H1 (cell line): ENCODE measurements at regions not wholly inside any gene's neighbourhood (a gene's known extent, or its start where the extent isn't known, plus 50 kb on each side); places are given as distances from the start of the nearest gene placed in this dataset.

Experiments used
- CTCF ChIA-PET: fragments of 300-600 bp; sonication (Branson Sonifier 250); formaldehyde crosslinking; loops from one replicate; lab custom pipeline; 2021; ENCODE audit not compliant: partially characterized antibody; lab: Charles Lee
- POLR2A ChIA-PET: fragments of 300-600 bp; sonication (Branson Sonifier 250); formaldehyde crosslinking; loops from one replicate; lab custom pipeline; 2021; ENCODE audit warnings: inconsistent platforms; ENCODE audit not compliant: partially characterized antibody; lab: Charles Lee
- DNase-seq, 2 experiments: peaks; one replicate each; pipeline versions ENCODE4 v3.0.0 to v3.0.0-alpha.2; 2010 to 2022; ENCODE audit warnings: low spot score in 2 of 2, low read depth in 1 of 2, mixed read lengths in 1 of 2
- FAIRE-seq: peaks from 2 replicates; lab custom pipeline; 2011; peaks lifted over from hg19 to GRCh38; lab: Jason Lieb, UNC
- H2AFZ ChIP-seq: 2 replicates; pipeline ENCODE4 v1.8.1; 2012; ENCODE audit warnings: low read length, inconsistent platforms
- H2AK5ac ChIP-seq: 2 replicates; pipeline ENCODE4 v1.6.1; 2013; ENCODE audit warnings: low read depth, low read length
- H2BK120ac ChIP-seq: replicated peaks from 2 replicates; pipeline ENCODE3; 2013; ENCODE audit warnings: low read depth, low read length, inconsistent platforms
- H2BK12ac ChIP-seq: 2 replicates; pipeline ENCODE4 v1.6.1; 2013; ENCODE audit warnings: low read depth, low read length
- H2BK15ac ChIP-seq: 2 replicates; pipeline ENCODE4 v1.6.1; 2013; ENCODE audit warnings: low read length
- H2BK20ac ChIP-seq: 2 replicates; pipeline ENCODE4 v1.6.1; 2013; ENCODE audit warnings: low read length
- H2BK5ac ChIP-seq: 2 replicates; pipeline ENCODE4 v1.6.1; 2013; ENCODE audit warnings: low read depth, low read length
- H3K14ac ChIP-seq: 2 replicates; pipeline ENCODE4 v1.6.1; 2013; ENCODE audit warnings: inconsistent platforms; ENCODE audit not compliant: insufficient read length
- H3K18ac ChIP-seq: 2 replicates; pipeline ENCODE4 v1.6.1; 2013; ENCODE audit warnings: low read length; ENCODE audit errors: extremely low read depth
- H3K23ac ChIP-seq: 2 replicates; pipeline ENCODE4 v1.6.1; 2013; ENCODE audit warnings: inconsistent platforms; ENCODE audit not compliant: insufficient read length
- H3K23me2 ChIP-seq: 2 replicates; pipeline ENCODE4 v1.6.1; 2013; ENCODE audit warnings: low read depth, low read length
- H3K27ac ChIP-seq: 2 replicates; pipeline ENCODE4 v1.6.1; 2011; ENCODE audit warnings: low read depth, low read length, inconsistent platforms
- H3K27me3 ChIP-seq, 4 experiments: replicated peaks in 1 of 4; 1 replicate in 1 of 4; 2 replicates in 3 of 4; pipeline versions ENCODE4 v1.6.1 to v1.8.1; 2011 to 2013; ENCODE audit warnings: low read length in 3 of 4, mild to moderate bottlenecking in 3 of 4, inconsistent platforms in 2 of 4, mixed read lengths in 2 of 4, moderate library complexity in 1 of 4; ENCODE audit not compliant: control insufficient read depth in 3 of 4, insufficient read depth in 3 of 4; ENCODE audit errors: extremely low read depth in 1 of 4
- H3K36me3 ChIP-seq, 4 experiments: 2 replicates each; pipeline versions ENCODE4 v1.6.1 to v1.8.1; 2011 to 2013; ENCODE audit warnings: mild to moderate bottlenecking in 4 of 4, low read length in 3 of 4, moderate library complexity in 2 of 4, control low read depth in 1 of 4, inconsistent platforms in 1 of 4; ENCODE audit not compliant: insufficient read depth in 4 of 4, control insufficient read depth in 2 of 4
- H3K4ac ChIP-seq: replicated peaks from 2 replicates; pipeline ENCODE3; 2013; ENCODE audit warnings: low read length, low read depth, mixed read lengths, inconsistent platforms; ENCODE audit not compliant: insufficient read length
- H3K4me1 ChIP-seq, 4 experiments: replicated peaks in 1 of 4; 1 replicate in 1 of 4; 2 replicates in 3 of 4; pipeline versions ENCODE4 v1.6.1 to v1.8.1; 2011 to 2013; ENCODE audit warnings: low read length in 3 of 4, inconsistent platforms in 2 of 4, mixed read lengths in 1 of 4; ENCODE audit not compliant: insufficient read depth in 4 of 4, control insufficient read depth in 3 of 4
- H3K4me2 ChIP-seq, 2 experiments: 2 replicates each; pipeline versions ENCODE4 v1.6.1 to v1.8.1; 2011 to 2013; ENCODE audit warnings: low read depth in 2 of 2, low read length in 2 of 2, control low read depth in 1 of 2, inconsistent platforms in 1 of 2, mild to moderate bottlenecking in 1 of 2; ENCODE audit not compliant: insufficient read depth in 1 of 2
- H3K4me3 ChIP-seq, 4 experiments: fragments of 200-600, 300-600 bp in 1 of 4; sonication (generic), shearing (Covaris generic), sonication (Bioruptor Twin) in 1 of 4; 2 replicates each; pipeline versions ENCODE4 v1.5.1 to v1.8.1; 2011 to 2016; ENCODE audit warnings: low read length in 4 of 4, low read depth in 3 of 4, control low read depth in 2 of 4, inconsistent platforms in 2 of 4, mild to moderate bottlenecking in 2 of 4, mixed read lengths in 1 of 4, moderate library complexity in 1 of 4; ENCODE audit not compliant: insufficient read depth in 2 of 4; ENCODE audit errors: extremely low read depth in 1 of 4
- H3K56ac ChIP-seq: replicated peaks from 2 replicates; pipeline ENCODE3; 2013; ENCODE audit warnings: low read depth, mild to moderate bottlenecking, mixed read lengths, low read length, inconsistent platforms; ENCODE audit not compliant: insufficient read length
- H3K79me1 ChIP-seq: 2 replicates; pipeline ENCODE4 v1.6.1; 2013; ENCODE audit warnings: low read depth, low read length, control low read depth
- H3K79me2 ChIP-seq, 2 experiments: 2 replicates each; pipeline versions ENCODE4 v1.6.1 to v1.8.1; 2012 to 2013; ENCODE audit warnings: low read length in 2 of 2, mild to moderate bottlenecking in 2 of 2, inconsistent platforms in 1 of 2; ENCODE audit not compliant: insufficient read depth in 2 of 2, control insufficient read depth in 1 of 2
- H3K9ac ChIP-seq, 4 experiments: replicated peaks in 1 of 4; 1 replicate in 1 of 4; 2 replicates in 3 of 4; pipeline versions ENCODE4 v1.6.1 to v1.8.1; 2011 to 2013; ENCODE audit warnings: low read depth in 3 of 4, low read length in 3 of 4, control low read depth in 2 of 4, mild to moderate bottlenecking in 2 of 4, moderate library complexity in 2 of 4, inconsistent platforms in 1 of 4; ENCODE audit errors: extremely low read depth in 1 of 4
- H3K9me3 ChIP-seq, 2 experiments: 2 replicates each; pipeline versions ENCODE4 v1.6.1 to v1.8.1; 2012 to 2013; ENCODE audit warnings: mild to moderate bottlenecking in 2 of 2, moderate library complexity in 2 of 2, control low read depth in 1 of 2, inconsistent platforms in 1 of 2, low read depth in 1 of 2, low read length in 1 of 2, mixed read lengths in 1 of 2; ENCODE audit not compliant: insufficient read depth in 2 of 2
- H4K20me1 ChIP-seq, 2 experiments: replicated peaks in 1 of 2; 2 replicates each; pipeline versions ENCODE3 to v1.8.1; 2011 to 2013; ENCODE audit warnings: inconsistent platforms in 2 of 2, low read length in 2 of 2, mild to moderate bottlenecking in 1 of 2; ENCODE audit not compliant: insufficient read depth in 2 of 2, control insufficient read depth in 1 of 2
- H4K5ac ChIP-seq: 2 replicates; pipeline ENCODE4 v1.6.1; 2013; ENCODE audit warnings: low read length, low read depth, mixed read lengths, inconsistent platforms; ENCODE audit not compliant: insufficient read length
- H4K8ac ChIP-seq: 2 replicates; pipeline ENCODE4 v1.8.0; 2013; ENCODE audit warnings: mild to moderate bottlenecking, moderate library complexity, low read length, inconsistent platforms; ENCODE audit not compliant: insufficient read depth; ENCODE audit errors: extremely low read depth
- H4K91ac ChIP-seq: replicated peaks from 2 replicates; pipeline ENCODE3; 2013; ENCODE audit warnings: low read length, mixed read lengths, inconsistent platforms; ENCODE audit not compliant: insufficient read length
- BACH1 ChIP-seq: IDR thresholded peaks from 2 replicates; pipeline ENCODE4 v1.6.1; 2012; ENCODE audit warnings: low read length, improper control_type of control experiment
- CHD1 ChIP-seq: IDR thresholded peaks from 2 replicates; pipeline ENCODE4 v1.6.1; 2012; ENCODE audit warnings: low read depth, low read length, improper control_type of control experiment
- GABPA ChIP-seq: IDR thresholded peaks from 2 replicates; pipeline ENCODE4 v1.6.1; 2011; ENCODE audit warnings: mild to moderate bottlenecking, low read length, moderate library complexity, borderline replicate concordance; ENCODE audit not compliant: insufficient read depth
- HDAC6 ChIP-seq: IDR thresholded peaks from one replicate; pipeline ENCODE4 v1.7.1; 2012; ENCODE audit warnings: low read depth, mild to moderate bottlenecking, inconsistent platforms, low read length, moderate library complexity
- NANOG ChIP-seq: IDR thresholded peaks from 2 replicates; pipeline ENCODE4 v1.6.1; 2011; ENCODE audit warnings: low read length, low read depth, mild to moderate bottlenecking, inconsistent platforms; ENCODE audit not compliant: insufficient read depth, poor library complexity, severe bottlenecking
- RFX5 ChIP-seq: IDR thresholded peaks from 2 replicates; pipeline ENCODE4 v1.6.1; 2011; ENCODE audit warnings: low read depth, low read length, improper control_type of control experiment, borderline replicate concordance
- SP2 ChIP-seq: IDR thresholded peaks from 2 replicates; pipeline ENCODE4 v1.6.1; 2012; ENCODE audit warnings: mild to moderate bottlenecking, low read length, inconsistent platforms
- TAF7 ChIP-seq: optimal IDR thresholded peaks from 2 replicates; pipeline ENCODE3; 2011; ENCODE audit warnings: low read depth, mild to moderate bottlenecking, inconsistent platforms, low read length, moderate library complexity, borderline replicate concordance
- WGBS, 2 experiments: shearing (Covaris generic) in 1 of 2; methylation state at CpG; one replicate each; pipeline versions ENCODE4 v1.1.6 to v1.1.7; 2013 to 2015; ENCODE audit warnings: low lambda C conversion rate in 2 of 2, mixed read lengths in 2 of 2, inconsistent platforms in 1 of 2, low coverage in 1 of 2, missing lambda C conversion rate in 1 of 2; ENCODE audit not compliant: insufficient replicate concordance in 2 of 2, insufficient coverage in 1 of 2, insufficient read length in 1 of 2; ENCODE audit errors: extremely low coverage in 1 of 2, missing lambda C conversion rate in 1 of 2; 5-methylcytosine and 5-hydroxymethylcytosine counted together
- TF ChIP-seq, protein P1 (sequence below): IDR thresholded peaks from 2 replicates; pipeline ENCODE4 v1.6.1; 2012; ENCODE audit warnings: low read length, inconsistent platforms

DNA sequence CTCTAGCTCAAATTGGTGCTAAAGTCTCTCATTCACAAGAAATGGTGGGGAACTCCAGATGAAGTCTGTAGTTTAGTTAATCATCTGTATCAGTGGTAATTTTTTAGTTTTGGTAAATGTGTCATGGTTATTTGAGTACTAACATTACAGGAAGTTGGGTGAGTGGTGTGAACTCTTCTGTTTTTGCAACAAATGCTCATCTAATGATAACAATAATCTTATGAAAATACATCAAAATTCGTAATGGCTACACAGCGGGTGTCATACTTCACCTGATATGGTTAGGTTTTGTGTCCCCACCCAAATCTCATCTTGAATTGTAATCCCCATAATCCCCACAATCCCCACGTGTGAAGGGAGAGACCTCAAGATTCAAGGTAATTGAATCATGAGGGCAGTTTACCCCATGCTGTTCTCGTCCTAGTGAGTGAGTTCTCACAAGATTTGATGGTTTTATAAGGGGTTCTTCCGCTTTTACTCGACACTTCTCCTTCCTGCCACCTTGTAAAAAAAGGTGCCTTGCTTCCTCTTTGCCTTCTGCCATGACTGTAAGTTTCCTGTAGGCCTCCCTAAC, 209.3 kb upstream of the FOXN3 start:
- H3K4me2 ChIP-seq, result no peak overlapping the region
- H3K79me1 ChIP-seq, result no peaks in the 10 kb centered on the region
- H3K14ac ChIP-seq, result no peak overlapping the region
- no peak overlapping the region for H2BK12ac ChIP-seq
- no peak overlapping the region for H2BK15ac ChIP-seq
- H2BK120ac ChIP-seq, result no peak overlapping the region
- H3K23ac ChIP-seq, result no peak overlapping the region
- H3K9ac ChIP-seq, result no peak overlapping the region
- H4K5ac ChIP-seq, result no peak overlapping the region
- TF ChIP-seq RFX5, result no peak
- TF ChIP-seq NANOG, result no peak
- TF ChIP-seq CHD1, result no peak
- no peak for TF ChIP-seq TAF7
- TF ChIP-seq HDAC6, result no peak
- no peak for TF ChIP-seq BACH1
- no peak for TF ChIP-seq SP2
- TF ChIP-seq GABPA, result no peak
- TF ChIP-seq, protein P1, sequence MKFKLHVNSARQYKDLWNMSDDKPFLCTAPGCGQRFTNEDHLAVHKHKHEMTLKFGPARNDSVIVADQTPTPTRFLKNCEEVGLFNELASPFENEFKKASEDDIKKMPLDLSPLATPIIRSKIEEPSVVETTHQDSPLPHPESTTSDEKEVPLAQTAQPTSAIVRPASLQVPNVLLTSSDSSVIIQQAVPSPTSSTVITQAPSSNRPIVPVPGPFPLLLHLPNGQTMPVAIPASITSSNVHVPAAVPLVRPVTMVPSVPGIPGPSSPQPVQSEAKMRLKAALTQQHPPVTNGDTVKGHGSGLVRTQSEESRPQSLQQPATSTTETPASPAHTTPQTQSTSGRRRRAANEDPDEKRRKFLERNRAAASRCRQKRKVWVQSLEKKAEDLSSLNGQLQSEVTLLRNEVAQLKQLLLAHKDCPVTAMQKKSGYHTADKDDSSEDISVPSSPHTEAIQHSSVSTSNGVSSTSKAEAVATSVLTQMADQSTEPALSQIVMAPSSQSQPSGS, result no peak
- H3K4me3 ChIP-seq, result no peak overlapping the region
- no peaks in the 10 kb centered on the region for H3K9me3 ChIP-seq
- FAIRE-seq (no peak), DNase-seq (no peak)
- no peak overlapping the region for H3K18ac ChIP-seq
- POLR2A ChIA-PET, result no interaction called here
- no peak overlapping the region for H2AFZ ChIP-seq
- no peak overlapping the region for H4K8ac ChIP-seq
- H2AK5ac ChIP-seq, result no peak overlapping the region
- no peak overlapping the region for H3K4ac ChIP-seq
- CTCF ChIA-PET, result interaction anchor here (0.5 kb wide), 1 partner anchor 20 kb away, joined by 3 read pairs; no protein-coding TSS in a partner anchor
- peaks cover 0 to 3% (median 0%) of the 10 kb centered on the region in 4 experiments; a peak in 2 of 7 replicates for H3K27me3 ChIP-seq
- peaks cover 6 to 16% (median 8%) of the 10 kb centered on the region in 4 experiments for H3K4me1 ChIP-seq
- no peak overlapping the region for H3K56ac ChIP-seq
- no peaks in the 10 kb centered on the region for H3K79me2 ChIP-seq
- no peaks in the 10 kb centered on the region for H4K20me1 ChIP-seq
- H3K23me2 ChIP-seq, result peaks cover 2% of the 10 kb centered on the region; the same call in 1 of the 2 replicates
- H4K91ac ChIP-seq, result no peak overlapping the region
- H3K27ac ChIP-seq, result no peak overlapping the region
- H2BK5ac ChIP-seq, result no peak overlapping the region
- H3K36me3 ChIP-seq, result no peaks in the 10 kb centered on the region
- WGBS, 2 experiments, result 82% methylated on average over 6 of the region's 6 CpGs; no CpG with 5 or more reads in 1 of the 2 experiments
- H2BK20ac ChIP-seq, result no peak overlapping the region
